ENCODE measurements at regions not wholly inside any gene's neighbourhood (a gene's known extent, or its start where the extent isn't known, plus 50 kb on each side); places are given as distances from the start of the nearest gene placed in this dataset.
A peak's percentile ranks its signal among the peaks of the same experiment; 100 is the strongest.

DNA sequence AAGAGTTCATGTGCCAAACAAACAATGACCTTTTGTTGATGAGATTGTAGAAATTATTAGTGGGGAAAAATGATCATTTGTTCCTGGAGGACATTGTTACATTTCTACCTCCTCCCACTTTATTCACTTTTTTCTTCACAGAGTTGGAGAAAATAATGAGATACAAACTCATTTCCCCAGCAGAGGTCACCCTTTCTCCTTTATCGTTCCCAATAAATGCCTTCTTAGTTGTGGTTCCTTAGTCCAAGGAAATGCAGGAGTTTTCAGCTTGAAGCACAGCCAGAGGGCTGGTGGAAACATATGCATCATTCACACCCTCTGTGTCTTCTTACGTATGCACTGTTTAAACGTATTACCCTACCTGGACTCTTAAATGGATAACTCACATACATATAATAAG, 108.8 kb downstream of the SLC4A3 start:
- H3K36me3 Mint-ChIP-seq, result no peaks in the 10 kb centered on the region
- H3K4me3 Mint-ChIP-seq, result no peak overlapping the region
- ATAC-seq (peak; percentile 69), DNase-seq (ENCODE audit: low spot score) (no peak)
- ChIA-PET CTCF (interaction anchor here (0.5 to 3.8 kb wide), 13 partner anchors 8 to 720 kb away, joined by 3 to 38 read pairs (median 4); no protein-coding TSS in a partner anchor), POLR2A (no interaction called here)
- peaks cover 32% of the 10 kb centered on the region for H3K4me1 Mint-ChIP-seq
- H3K27me3 Mint-ChIP-seq (ENCODE audit: low read depth), result no peaks in the 10 kb centered on the region
- TF ChIP-seq, protein P1, sequence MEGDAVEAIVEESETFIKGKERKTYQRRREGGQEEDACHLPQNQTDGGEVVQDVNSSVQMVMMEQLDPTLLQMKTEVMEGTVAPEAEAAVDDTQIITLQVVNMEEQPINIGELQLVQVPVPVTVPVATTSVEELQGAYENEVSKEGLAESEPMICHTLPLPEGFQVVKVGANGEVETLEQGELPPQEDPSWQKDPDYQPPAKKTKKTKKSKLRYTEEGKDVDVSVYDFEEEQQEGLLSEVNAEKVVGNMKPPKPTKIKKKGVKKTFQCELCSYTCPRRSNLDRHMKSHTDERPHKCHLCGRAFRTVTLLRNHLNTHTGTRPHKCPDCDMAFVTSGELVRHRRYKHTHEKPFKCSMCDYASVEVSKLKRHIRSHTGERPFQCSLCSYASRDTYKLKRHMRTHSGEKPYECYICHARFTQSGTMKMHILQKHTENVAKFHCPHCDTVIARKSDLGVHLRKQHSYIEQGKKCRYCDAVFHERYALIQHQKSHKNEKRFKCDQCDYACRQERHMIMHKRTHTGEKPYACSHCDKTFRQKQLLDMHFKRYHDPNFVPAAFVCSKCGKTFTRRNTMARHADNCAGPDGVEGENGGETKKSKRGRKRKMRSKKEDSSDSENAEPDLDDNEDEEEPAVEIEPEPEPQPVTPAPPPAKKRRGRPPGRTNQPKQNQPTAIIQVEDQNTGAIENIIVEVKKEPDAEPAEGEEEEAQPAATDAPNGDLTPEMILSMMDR (IDR thresholded peaks at IDR 0.05), result 0 out of 2 replicates have a peak, but pooled peaks have one; percentile 28
- TF ChIP-seq EMX1 (CRISPR knock-in tag; IDR thresholded peaks at IDR 0.05), result no peak
- no peak overlapping the region for H3K27ac Mint-ChIP-seq
- H3K9me3 Mint-ChIP-seq, result 0 out of 2 replicates have a peak, but pooled peaks cover 4% of the 10 kb centered on the region

DNA sequence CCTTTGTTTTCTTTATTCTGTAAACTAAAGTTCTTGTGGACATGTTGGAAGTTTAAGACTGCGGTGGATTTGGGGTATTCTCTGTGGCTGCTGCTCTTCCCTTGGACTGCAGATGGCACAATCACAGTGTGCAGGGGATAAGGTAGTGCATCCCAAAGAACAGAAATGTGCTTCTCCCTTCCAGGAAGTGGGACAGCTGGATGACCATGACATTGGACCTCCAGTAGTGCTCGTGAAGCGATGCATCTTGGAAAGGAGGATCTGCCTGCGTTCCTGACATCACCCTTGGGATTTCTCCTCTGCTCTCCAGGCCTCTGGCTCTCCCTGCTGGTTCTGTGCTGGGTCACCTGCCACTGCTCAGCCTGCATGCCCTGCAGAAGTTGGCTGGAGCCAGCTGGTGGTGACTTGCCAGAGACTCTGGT, 109.9 kb downstream of the SLC4A3 start:
- ChIA-PET POLR2A (interaction anchor here (1.1 kb wide), 1 partner anchor 52 kb away, joined by 3 read pairs; no protein-coding TSS in a partner anchor), CTCF (interaction anchor here (0.6 to 3.8 kb wide), 14 partner anchors 7 to 361 kb away, joined by 3 to 38 read pairs (median 4); no protein-coding TSS in a partner anchor)
- no peak for DNase-seq (ENCODE audit: low spot score)
- Mint-ChIP-seq H3K9me3 (no peaks in the 10 kb centered on the region), H3K4me3 (no peak overlapping the region), H3K36me3 (no peaks in the 10 kb centered on the region), H3K27ac (no peak overlapping the region), H3K27me3 (ENCODE audit: low read depth) (no peaks in the 10 kb centered on the region), H3K4me1 (peaks cover 32% of the 10 kb centered on the region)
- peak; percentile 65 for ATAC-seq
- TF ChIP-seq PRRX2 (CRISPR knock-in tag; IDR thresholded peaks at IDR 0.05) (no peak), ESRRA (CRISPR knock-in tag; IDR thresholded peaks at IDR 0.05; ENCODE audit: borderline replicate concordance) (no peak), MLX (CRISPR knock-in tag; IDR thresholded peaks at IDR 0.05) (no peak), IRF2 (CRISPR knock-in tag; IDR thresholded peaks at IDR 0.05; ENCODE audit: borderline replicate concordance, low read depth) (no peak), TEAD1 (CRISPR knock-in tag; IDR thresholded peaks at IDR 0.05) (no peak), ATF3 (CRISPR knock-in tag; conservative IDR thresholded peaks at IDR 0.05) (no peak), ZNF425 (CRISPR knock-in tag; conservative IDR thresholded peaks at IDR 0.05) (no peak), ZNF671 (CRISPR knock-in tag; IDR thresholded peaks at IDR 0.05) (no peak), CREM (CRISPR knock-in tag; IDR thresholded peaks at IDR 0.05) (no peak), CBFB (CRISPR knock-in tag; IDR thresholded peaks at IDR 0.05; ENCODE audit: low read depth) (no peak)
- TF ChIP-seq, protein P2, sequence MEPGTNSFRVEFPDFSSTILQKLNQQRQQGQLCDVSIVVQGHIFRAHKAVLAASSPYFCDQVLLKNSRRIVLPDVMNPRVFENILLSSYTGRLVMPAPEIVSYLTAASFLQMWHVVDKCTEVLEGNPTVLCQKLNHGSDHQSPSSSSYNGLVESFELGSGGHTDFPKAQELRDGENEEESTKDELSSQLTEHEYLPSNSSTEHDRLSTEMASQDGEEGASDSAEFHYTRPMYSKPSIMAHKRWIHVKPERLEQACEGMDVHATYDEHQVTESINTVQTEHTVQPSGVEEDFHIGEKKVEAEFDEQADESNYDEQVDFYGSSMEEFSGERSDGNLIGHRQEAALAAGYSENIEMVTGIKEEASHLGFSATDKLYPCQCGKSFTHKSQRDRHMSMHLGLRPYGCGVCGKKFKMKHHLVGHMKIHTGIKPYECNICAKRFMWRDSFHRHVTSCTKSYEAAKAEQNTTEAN (CRISPR knock-in tag; IDR thresholded peaks at IDR 0.05), result no peak
- TF ChIP-seq, protein P3, sequence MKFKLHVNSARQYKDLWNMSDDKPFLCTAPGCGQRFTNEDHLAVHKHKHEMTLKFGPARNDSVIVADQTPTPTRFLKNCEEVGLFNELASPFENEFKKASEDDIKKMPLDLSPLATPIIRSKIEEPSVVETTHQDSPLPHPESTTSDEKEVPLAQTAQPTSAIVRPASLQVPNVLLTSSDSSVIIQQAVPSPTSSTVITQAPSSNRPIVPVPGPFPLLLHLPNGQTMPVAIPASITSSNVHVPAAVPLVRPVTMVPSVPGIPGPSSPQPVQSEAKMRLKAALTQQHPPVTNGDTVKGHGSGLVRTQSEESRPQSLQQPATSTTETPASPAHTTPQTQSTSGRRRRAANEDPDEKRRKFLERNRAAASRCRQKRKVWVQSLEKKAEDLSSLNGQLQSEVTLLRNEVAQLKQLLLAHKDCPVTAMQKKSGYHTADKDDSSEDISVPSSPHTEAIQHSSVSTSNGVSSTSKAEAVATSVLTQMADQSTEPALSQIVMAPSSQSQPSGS (CRISPR knock-in tag; IDR thresholded peaks at IDR 0.05; ENCODE audit: borderline replicate concordance, low read depth), result no peak
- TF ChIP-seq, protein P1 (IDR thresholded peaks at IDR 0.05), result no peak
- TF ChIP-seq, protein P4, sequence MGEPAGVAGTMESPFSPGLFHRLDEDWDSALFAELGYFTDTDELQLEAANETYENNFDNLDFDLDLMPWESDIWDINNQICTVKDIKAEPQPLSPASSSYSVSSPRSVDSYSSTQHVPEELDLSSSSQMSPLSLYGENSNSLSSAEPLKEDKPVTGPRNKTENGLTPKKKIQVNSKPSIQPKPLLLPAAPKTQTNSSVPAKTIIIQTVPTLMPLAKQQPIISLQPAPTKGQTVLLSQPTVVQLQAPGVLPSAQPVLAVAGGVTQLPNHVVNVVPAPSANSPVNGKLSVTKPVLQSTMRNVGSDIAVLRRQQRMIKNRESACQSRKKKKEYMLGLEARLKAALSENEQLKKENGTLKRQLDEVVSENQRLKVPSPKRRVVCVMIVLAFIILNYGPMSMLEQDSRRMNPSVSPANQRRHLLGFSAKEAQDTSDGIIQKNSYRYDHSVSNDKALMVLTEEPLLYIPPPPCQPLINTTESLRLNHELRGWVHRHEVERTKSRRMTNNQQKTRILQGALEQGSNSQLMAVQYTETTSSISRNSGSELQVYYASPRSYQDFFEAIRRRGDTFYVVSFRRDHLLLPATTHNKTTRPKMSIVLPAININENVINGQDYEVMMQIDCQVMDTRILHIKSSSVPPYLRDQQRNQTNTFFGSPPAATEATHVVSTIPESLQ (CRISPR knock-in tag; IDR thresholded peaks at IDR 0.05), result no peak
- TF ChIP-seq, protein P5, sequence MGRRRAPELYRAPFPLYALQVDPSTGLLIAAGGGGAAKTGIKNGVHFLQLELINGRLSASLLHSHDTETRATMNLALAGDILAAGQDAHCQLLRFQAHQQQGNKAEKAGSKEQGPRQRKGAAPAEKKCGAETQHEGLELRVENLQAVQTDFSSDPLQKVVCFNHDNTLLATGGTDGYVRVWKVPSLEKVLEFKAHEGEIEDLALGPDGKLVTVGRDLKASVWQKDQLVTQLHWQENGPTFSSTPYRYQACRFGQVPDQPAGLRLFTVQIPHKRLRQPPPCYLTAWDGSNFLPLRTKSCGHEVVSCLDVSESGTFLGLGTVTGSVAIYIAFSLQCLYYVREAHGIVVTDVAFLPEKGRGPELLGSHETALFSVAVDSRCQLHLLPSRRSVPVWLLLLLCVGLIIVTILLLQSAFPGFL (CRISPR knock-in tag; IDR thresholded peaks at IDR 0.05; ENCODE audit: borderline replicate concordance), result no peak
- TF ChIP-seq, protein P6, sequence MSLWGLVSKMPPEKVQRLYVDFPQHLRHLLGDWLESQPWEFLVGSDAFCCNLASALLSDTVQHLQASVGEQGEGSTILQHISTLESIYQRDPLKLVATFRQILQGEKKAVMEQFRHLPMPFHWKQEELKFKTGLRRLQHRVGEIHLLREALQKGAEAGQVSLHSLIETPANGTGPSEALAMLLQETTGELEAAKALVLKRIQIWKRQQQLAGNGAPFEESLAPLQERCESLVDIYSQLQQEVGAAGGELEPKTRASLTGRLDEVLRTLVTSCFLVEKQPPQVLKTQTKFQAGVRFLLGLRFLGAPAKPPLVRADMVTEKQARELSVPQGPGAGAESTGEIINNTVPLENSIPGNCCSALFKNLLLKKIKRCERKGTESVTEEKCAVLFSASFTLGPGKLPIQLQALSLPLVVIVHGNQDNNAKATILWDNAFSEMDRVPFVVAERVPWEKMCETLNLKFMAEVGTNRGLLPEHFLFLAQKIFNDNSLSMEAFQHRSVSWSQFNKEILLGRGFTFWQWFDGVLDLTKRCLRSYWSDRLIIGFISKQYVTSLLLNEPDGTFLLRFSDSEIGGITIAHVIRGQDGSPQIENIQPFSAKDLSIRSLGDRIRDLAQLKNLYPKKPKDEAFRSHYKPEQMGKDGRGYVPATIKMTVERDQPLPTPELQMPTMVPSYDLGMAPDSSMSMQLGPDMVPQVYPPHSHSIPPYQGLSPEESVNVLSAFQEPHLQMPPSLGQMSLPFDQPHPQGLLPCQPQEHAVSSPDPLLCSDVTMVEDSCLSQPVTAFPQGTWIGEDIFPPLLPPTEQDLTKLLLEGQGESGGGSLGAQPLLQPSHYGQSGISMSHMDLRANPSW (CRISPR knock-in tag; conservative IDR thresholded peaks at IDR 0.05; ENCODE audit: low read depth), result no peak

All from WTC11 (cell line).